ENCODE measurements at regions not wholly inside any gene's neighbourhood (a gene's known extent, or its start where the extent isn't known, plus 50 kb on each side); places are given as distances from the start of the nearest gene placed in this dataset.

- TF ChIP-seq CTCF (IDR thresholded peaks at IDR 0.05) = no peak
- no peak for TF ChIP-seq POLR2A (IDR thresholded peaks at IDR 0.05)
- TF ChIP-seq EP300 (IDR thresholded peaks at IDR 0.05) = no peak
Observed at GRCh38 chr18:40921845-40922629, 1033.0 kb upstream of the PIK3C3 start.

Measured in ovary (tissue), 3 donors.